ENCODE measurements at regions not wholly inside any gene's neighbourhood (a gene's known extent, or its start where the extent isn't known, plus 50 kb on each side); places are given as distances from the start of the nearest gene placed in this dataset.

DNA sequence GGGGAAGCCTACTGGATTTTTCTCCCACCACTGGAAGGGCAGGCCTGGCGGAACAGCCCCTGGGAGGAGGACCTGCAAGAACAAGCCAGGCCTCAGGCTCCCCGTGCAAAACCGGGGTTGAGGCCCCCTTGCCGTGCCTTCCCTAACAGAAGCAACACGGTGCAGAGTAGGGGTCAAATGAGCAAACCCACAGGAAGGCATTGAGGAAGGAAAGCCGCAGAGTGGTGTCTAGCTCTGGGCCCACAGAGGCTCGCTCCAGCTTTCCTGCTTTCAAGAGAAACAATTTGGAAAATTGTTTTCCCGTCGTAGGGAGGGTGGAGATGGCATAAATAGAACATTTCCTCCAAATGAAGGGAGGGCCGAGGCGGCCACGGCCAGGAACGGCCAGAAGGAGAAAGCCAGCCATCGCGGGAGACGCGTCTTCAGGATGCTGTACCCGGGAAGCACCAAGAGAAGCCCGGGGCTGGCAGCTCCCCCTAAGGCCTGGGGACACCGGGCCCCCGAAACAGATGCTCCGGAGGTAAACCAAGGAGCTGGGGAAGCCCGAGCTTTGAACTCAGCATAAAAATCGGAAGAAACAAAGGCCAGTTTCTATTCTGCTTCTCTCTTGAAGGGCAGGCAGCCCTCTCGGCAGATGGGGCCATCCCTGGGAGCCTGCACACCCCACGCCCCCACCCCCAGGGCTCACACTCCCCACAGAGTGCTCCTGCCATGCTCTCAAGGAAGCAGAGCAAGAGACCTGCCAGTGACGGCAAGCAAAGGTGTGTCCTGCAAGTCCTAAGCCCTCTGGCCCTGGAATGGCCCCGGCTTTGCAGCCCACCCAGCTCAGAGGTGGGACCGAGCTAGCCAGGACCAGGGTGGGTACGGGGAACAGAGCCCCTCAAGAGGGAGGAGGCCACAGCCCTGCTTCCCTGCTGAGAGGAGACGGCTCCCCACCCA is 92.0 kb downstream of the RBFOX3 start:
- H3K4me3 ChIP-seq (ENCODE audit: control insufficient read depth in 2 of 3, extremely low read depth in 1 of 3, insufficient read depth in 2 of 3, low read depth in 1 of 3, low read length in 3 of 3) = no peak overlapping the region
- no peaks in the 10 kb centered on the region for H3K79me2 ChIP-seq (ENCODE audit: control insufficient read depth, insufficient read depth, low read length)
- no peak overlapping the region for H3K9ac ChIP-seq (ENCODE audit: control insufficient read depth, extremely low read depth, insufficient read depth, low read length)
- TF ChIP-seq EZH2 (IDR thresholded peaks at IDR 0.05; ENCODE audit: low read length) = no peak
- TF ChIP-seq, protein P1, sequence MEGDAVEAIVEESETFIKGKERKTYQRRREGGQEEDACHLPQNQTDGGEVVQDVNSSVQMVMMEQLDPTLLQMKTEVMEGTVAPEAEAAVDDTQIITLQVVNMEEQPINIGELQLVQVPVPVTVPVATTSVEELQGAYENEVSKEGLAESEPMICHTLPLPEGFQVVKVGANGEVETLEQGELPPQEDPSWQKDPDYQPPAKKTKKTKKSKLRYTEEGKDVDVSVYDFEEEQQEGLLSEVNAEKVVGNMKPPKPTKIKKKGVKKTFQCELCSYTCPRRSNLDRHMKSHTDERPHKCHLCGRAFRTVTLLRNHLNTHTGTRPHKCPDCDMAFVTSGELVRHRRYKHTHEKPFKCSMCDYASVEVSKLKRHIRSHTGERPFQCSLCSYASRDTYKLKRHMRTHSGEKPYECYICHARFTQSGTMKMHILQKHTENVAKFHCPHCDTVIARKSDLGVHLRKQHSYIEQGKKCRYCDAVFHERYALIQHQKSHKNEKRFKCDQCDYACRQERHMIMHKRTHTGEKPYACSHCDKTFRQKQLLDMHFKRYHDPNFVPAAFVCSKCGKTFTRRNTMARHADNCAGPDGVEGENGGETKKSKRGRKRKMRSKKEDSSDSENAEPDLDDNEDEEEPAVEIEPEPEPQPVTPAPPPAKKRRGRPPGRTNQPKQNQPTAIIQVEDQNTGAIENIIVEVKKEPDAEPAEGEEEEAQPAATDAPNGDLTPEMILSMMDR (optimal IDR thresholded peaks at IDR 0.05 in 1 of 3, IDR thresholded peaks at IDR 0.05 in 1 of 3, conservative IDR thresholded peaks at IDR 0.05 in 1 of 3; ENCODE audit: extremely low read depth in 1 of 3, insufficient read depth in 2 of 3, low read length in 3 of 3) = no peak
- no peaks in the 10 kb centered on the region for H3K4me1 ChIP-seq (ENCODE audit: control insufficient read depth, extremely low read depth, insufficient read depth, low read length)
- no peaks in the 10 kb centered on the region for H3K9me1 ChIP-seq (ENCODE audit: control insufficient read depth, extremely low read depth, insufficient read depth, low read length)
- no peaks in the 10 kb centered on the region for H3K36me3 ChIP-seq (ENCODE audit: control insufficient read depth in 2 of 2, extremely low read depth in 1 of 2, insufficient read depth in 2 of 2, low read length in 2 of 2)
- H3K9me3 ChIP-seq (ENCODE audit: control insufficient read depth, low read depth, low read length) = no peaks in the 10 kb centered on the region
- FAIRE-seq (no peak), DNase-seq (ENCODE audit: low read depth, low spot score) (no peak)
- peaks cover 48% of the 10 kb centered on the region for H3K27me3 ChIP-seq (ENCODE audit: control insufficient read depth, extremely low read depth, insufficient read depth, low read length)
- H3K4me2 ChIP-seq (ENCODE audit: control insufficient read depth, extremely low read depth, insufficient read depth, low read depth, low read length) = no peak overlapping the region
- H3K27ac ChIP-seq (ENCODE audit: control insufficient read depth, insufficient read depth, low read length) = no peak overlapping the region
- no peaks in the 10 kb centered on the region for H4K20me1 ChIP-seq (ENCODE audit: control insufficient read depth, extremely low read depth, insufficient read depth, low read length)
- no peak overlapping the region for H2AFZ ChIP-seq (ENCODE audit: control insufficient read depth, low read length)
- dilution Hi-C loops (cut with MboI; ENCODE audit: extremely low pct_ligation_motif_present, low sequenced_read_pairs) = no loop called here

DNA sequence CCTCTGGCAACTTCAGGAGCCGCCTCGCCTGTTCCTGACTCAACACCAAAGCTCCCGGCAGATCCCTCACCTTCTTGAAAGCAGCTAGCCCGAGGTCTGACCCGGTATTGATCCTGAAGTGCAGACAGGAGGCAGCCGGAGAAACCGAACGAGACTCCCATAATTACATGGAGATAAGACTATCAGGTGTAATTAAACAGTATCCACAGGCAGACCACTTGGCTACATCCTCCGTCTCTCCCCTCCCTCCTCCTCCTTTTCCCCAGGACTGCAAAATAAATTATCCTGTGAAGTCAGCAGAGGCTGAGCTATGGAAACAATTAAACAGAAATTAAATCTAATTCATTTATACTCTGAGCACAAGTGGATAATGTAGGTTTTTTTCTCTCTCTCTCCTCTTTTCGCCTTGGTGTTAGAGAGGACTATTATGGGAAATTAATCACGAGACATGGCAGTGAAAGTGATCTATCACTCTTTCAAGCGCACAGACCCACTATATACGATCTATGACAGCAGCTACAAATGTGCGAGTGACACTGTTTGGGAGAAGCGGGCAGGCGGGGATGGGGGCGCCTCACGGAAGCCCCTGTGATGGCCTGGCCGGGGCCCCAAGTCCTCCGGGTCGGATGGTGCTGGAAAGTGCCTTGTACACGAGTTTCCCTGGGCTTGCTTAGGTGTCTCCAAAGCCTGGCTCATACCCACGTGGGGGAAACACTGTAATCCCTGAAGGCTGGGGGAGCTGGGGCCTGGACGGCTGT is 92.8 kb downstream of the RBFOX3 start:
- Histone ChIP-seq H3K79me2 (ENCODE audit: control insufficient read depth, insufficient read depth, low read length) (no peaks in the 10 kb centered on the region), H3K27me3 (ENCODE audit: control insufficient read depth, extremely low read depth, insufficient read depth, low read length) (peaks cover 40% of the 10 kb centered on the region), H3K4me3 (ENCODE audit: control insufficient read depth in 2 of 3, extremely low read depth in 1 of 3, insufficient read depth in 2 of 3, low read depth in 1 of 3, low read length in 3 of 3) (no peak overlapping the region), H3K27ac (ENCODE audit: control insufficient read depth, insufficient read depth, low read length) (no peak overlapping the region), H3K36me3 (ENCODE audit: control insufficient read depth in 2 of 2, extremely low read depth in 1 of 2, insufficient read depth in 2 of 2, low read length in 2 of 2) (no peaks in the 10 kb centered on the region), H3K9me1 (ENCODE audit: control insufficient read depth, extremely low read depth, insufficient read depth, low read length) (no peaks in the 10 kb centered on the region), H2AFZ (ENCODE audit: control insufficient read depth, low read length) (no peak overlapping the region), H3K9me3 (ENCODE audit: control insufficient read depth, low read depth, low read length) (peaks cover 4% of the 10 kb centered on the region), H3K4me2 (ENCODE audit: control insufficient read depth, extremely low read depth, insufficient read depth, low read depth, low read length) (no peak overlapping the region), H3K9ac (ENCODE audit: control insufficient read depth, extremely low read depth, insufficient read depth, low read length) (no peak overlapping the region), H3K4me1 (ENCODE audit: control insufficient read depth, extremely low read depth, insufficient read depth, low read length) (no peaks in the 10 kb centered on the region), H4K20me1 (ENCODE audit: control insufficient read depth, extremely low read depth, insufficient read depth, low read length) (no peaks in the 10 kb centered on the region)
- DNase-seq (ENCODE audit: low read depth, low spot score) = no peak
- FAIRE-seq = no peak
- no peak for TF ChIP-seq EZH2 (IDR thresholded peaks at IDR 0.05; ENCODE audit: low read length)
- TF ChIP-seq, protein P1 (optimal IDR thresholded peaks at IDR 0.05 in 1 of 3, IDR thresholded peaks at IDR 0.05 in 1 of 3, conservative IDR thresholded peaks at IDR 0.05 in 1 of 3; ENCODE audit: extremely low read depth in 1 of 3, insufficient read depth in 2 of 3, low read length in 3 of 3) = no peak
- dilution Hi-C loops (cut with MboI; ENCODE audit: extremely low pct_ligation_motif_present, low sequenced_read_pairs) = no loop called here

Measured in keratinocyte (primary cell).